GM23338 (cell line): ENCODE measurements at regions not wholly inside any gene's neighbourhood (a gene's known extent, or its start where the extent isn't known, plus 50 kb on each side); places are given as distances from the start of the nearest gene placed in this dataset.

ENCODE experiments used
- CTCF ChIP-seq, 2 experiments: fragments of 200-600 bp in 1 of 2; sonication (generic) in 1 of 2; conservative IDR thresholded peaks; 2 replicates each; pipeline versions ENCODE4 v1.5.1 to v1.6.1; 2016 to 2017; ENCODE audit warnings: antibody characterized with exemption in 2 of 2, low read depth in 2 of 2, mild to moderate bottlenecking in 2 of 2, moderate library complexity in 1 of 2
- EZH2 ChIP-seq: fragments of 200-600 bp; sonication (generic); IDR thresholded peaks from one replicate; pipeline ENCODE4 v1.8.0; 2017; ENCODE audit warnings: antibody characterized with exemption, mild to moderate bottlenecking, low read depth; ENCODE audit not compliant: unreplicated experiment
- EZH2phosphoT487 ChIP-seq: fragments of 200-600 bp; sonication (generic); IDR thresholded peaks from one replicate; pipeline ENCODE4 v1.8.1; 2018; ENCODE audit warnings: antibody characterized with exemption; ENCODE audit not compliant: unreplicated experiment
- POLR2AphosphoS5 ChIP-seq: IDR thresholded peaks from 2 replicates; pipeline ENCODE4 v1.6.1; 2016; ENCODE audit warnings: antibody characterized with exemption, low read depth
- REST ChIP-seq: IDR thresholded peaks from one replicate; pipeline ENCODE4 v1.6.1; 2018; ENCODE audit warnings: antibody characterized with exemption; ENCODE audit not compliant: unreplicated experiment
- ZNF114 ChIP-seq: fragments of 250-450 bp; sonication (Bioruptor Pico); IDR thresholded peaks from 2 replicates; pipeline ENCODE4 v1.5.0; 2020; ENCODE audit warnings: mild to moderate bottlenecking, moderate library complexity
- ZNF331 ChIP-seq: fragments of 250-450 bp; sonication (Bioruptor Pico); IDR thresholded peaks from 2 replicates; pipeline ENCODE4 v1.5.0; 2020; ENCODE audit warnings: low read depth, mild to moderate bottlenecking, moderate library complexity

- no peak for TF ChIP-seq CTCF (conservative IDR thresholded peaks at IDR 0.05; ENCODE audit: low read depth in 2 of 2)
- no peak for TF ChIP-seq ZNF331 (CRISPR knock-in tag)
- TF ChIP-seq POLR2AphosphoS5, result no peak
- no peak for TF ChIP-seq REST
- no peak for TF ChIP-seq EZH2
- TF ChIP-seq EZH2phosphoT487, result no peak
- TF ChIP-seq ZNF114 (CRISPR knock-in tag), result no peak
Measured at GRCh38 chr9:18118268-18118667, 355.7 kb upstream of the ADAMTSL1 start.
